ENCODE measurements at regions not wholly inside any gene's neighbourhood (a gene's known extent, or its start where the extent isn't known, plus 50 kb on each side); places are given as distances from the start of the nearest gene placed in this dataset.

GRCh38 chr2:129478902-129479517, 500.5 kb upstream of the RAB6C start:
- no peaks in the 10 kb centered on the region for H3K9me3 ChIP-seq
- no peaks in the 10 kb centered on the region for H3K36me3 ChIP-seq (replicated peaks in 1 of 2; ENCODE audit: control insufficient read depth in 1 of 2, insufficient read depth in 2 of 2, low read length in 1 of 2)
- WGBS (ENCODE audit: low lambda C conversion rate) = 4% methylated on average over 3 of the region's 3 CpGs
- H3K79me2 ChIP-seq (ENCODE audit: insufficient read depth) = no peaks in the 10 kb centered on the region
- H2AFZ ChIP-seq (ENCODE audit: low read depth) = no peak overlapping the region
- CTCF ChIA-PET = no interaction called here
- H3K4me3 ChIP-seq (ENCODE audit: low read depth in 2 of 2, low read length in 1 of 2) = no peak overlapping the region
- H3K4me2 ChIP-seq = no peak overlapping the region
- H3K4me1 ChIP-seq (ENCODE audit: control insufficient read depth in 1 of 2, insufficient read depth in 2 of 2, low read depth in 1 of 2, low read length in 1 of 2) = no peaks in the 10 kb centered on the region
- no peak for TF ChIP-seq FOXJ3 (CRISPR knock-in tag; IDR thresholded peaks at IDR 0.05)
- TF ChIP-seq EZH2phosphoT487 (IDR thresholded peaks at IDR 0.05; ENCODE audit: borderline replicate concordance, low read depth) = no peak
- no peak for TF ChIP-seq RCOR1 (IDR thresholded peaks at IDR 0.05; ENCODE audit: low read length)
- no peak for TF ChIP-seq SMC3 (IDR thresholded peaks at IDR 0.05; ENCODE audit: low read depth, low read length)
- no peak for TF ChIP-seq TCF12 (IDR thresholded peaks at IDR 0.05)
- no peak for TF ChIP-seq USF1 (IDR thresholded peaks at IDR 0.05; ENCODE audit: borderline replicate concordance, low read depth)
- TF ChIP-seq GATA2 (CRISPR knock-in tag; IDR thresholded peaks at IDR 0.05) = no peak
- no peak for TF ChIP-seq MAX (IDR thresholded peaks at IDR 0.05; ENCODE audit: low read depth)
- no peak for TF ChIP-seq PBX3 (IDR thresholded peaks at IDR 0.05)
- TF ChIP-seq FOXM1 (IDR thresholded peaks at IDR 0.05; ENCODE audit: low read depth) = no peak
- no peak for TF ChIP-seq TAF1 (IDR thresholded peaks at IDR 0.05; ENCODE audit: borderline replicate concordance, low read depth, low read length)
- TF ChIP-seq ELF1 (IDR thresholded peaks at IDR 0.05) = no peak
- no peak for TF ChIP-seq MEF2A (IDR thresholded peaks at IDR 0.05; ENCODE audit: borderline replicate concordance, low read depth)
- TF ChIP-seq CHD2 (IDR thresholded peaks at IDR 0.05; ENCODE audit: low read length, partially characterized antibody) = no peak
- POLR2A ChIA-PET = no interaction called here
- no peaks in the 10 kb centered on the region for H3K27me3 ChIP-seq (ENCODE audit: insufficient read depth)
- no peaks in the 10 kb centered on the region for H3K9me2 ChIP-seq
- H3K9ac ChIP-seq = no peak overlapping the region
- no peaks in the 10 kb centered on the region for H4K20me1 ChIP-seq (ENCODE audit: insufficient read depth)
- H3K27ac ChIP-seq (ENCODE audit: low read depth in 2 of 2, low read length in 1 of 2) = no peak overlapping the region
- DNase-seq = no peak
- no peaks in the 10 kb centered on the region for H3F3A ChIP-seq (replicated peaks; ENCODE audit: insufficient read depth)

- no peaks in the 10 kb centered on the region for H3K36me3 ChIP-seq (replicated peaks in 1 of 2; ENCODE audit: control insufficient read depth in 1 of 2, insufficient read depth in 2 of 2, low read length in 1 of 2)
- H3K9ac ChIP-seq = no peak overlapping the region
- H3K4me1 ChIP-seq (ENCODE audit: control insufficient read depth in 1 of 2, insufficient read depth in 2 of 2, low read depth in 1 of 2, low read length in 1 of 2) = no peaks in the 10 kb centered on the region
- no peaks in the 10 kb centered on the region for H3K9me2 ChIP-seq
- H2AFZ ChIP-seq (ENCODE audit: low read depth) = no peak overlapping the region
- no peak overlapping the region for H3K4me3 ChIP-seq (ENCODE audit: low read depth in 2 of 2, low read length in 1 of 2)
- H3K27me3 ChIP-seq (ENCODE audit: insufficient read depth) = no peaks in the 10 kb centered on the region
- no peaks in the 10 kb centered on the region for H3F3A ChIP-seq (replicated peaks; ENCODE audit: insufficient read depth)
- ChIA-PET POLR2A (no interaction called here), CTCF (interaction anchor here (0.7 kb wide), 1 partner anchor 1326 kb away, joined by 3 read pairs; no protein-coding TSS in a partner anchor)
- no peaks in the 10 kb centered on the region for H3K9me3 ChIP-seq
- no peak for TF ChIP-seq USF2 (IDR thresholded peaks at IDR 0.05; ENCODE audit: borderline replicate concordance, low read depth, low read length)
- TF ChIP-seq ELF1 (IDR thresholded peaks at IDR 0.05) = no peak
- no peak for TF ChIP-seq RAD21 (IDR thresholded peaks at IDR 0.05; ENCODE audit: low read length)
- no peak for TF ChIP-seq RXRA (IDR thresholded peaks at IDR 0.05; ENCODE audit: borderline replicate concordance, low read depth)
- TF ChIP-seq TCF12 (IDR thresholded peaks at IDR 0.05) = no peak
- TF ChIP-seq CTCF (IDR thresholded peaks at IDR 0.05) = no peak
- no peak for TF ChIP-seq FOXM1 (IDR thresholded peaks at IDR 0.05; ENCODE audit: low read depth)
- TF ChIP-seq JUND (IDR thresholded peaks at IDR 0.05) = no peak
- no peak for TF ChIP-seq PBX3 (IDR thresholded peaks at IDR 0.05)
- no peak for TF ChIP-seq NRF1 (IDR thresholded peaks at IDR 0.05; ENCODE audit: low read depth, low read length)
- TF ChIP-seq NFIC (IDR thresholded peaks at IDR 0.05; ENCODE audit: borderline replicate concordance) = no peak
- no peak for TF ChIP-seq MXI1 (IDR thresholded peaks at IDR 0.05; ENCODE audit: low read depth, low read length)
- TF ChIP-seq YY1 (IDR thresholded peaks at IDR 0.05; ENCODE audit: low read depth) = no peak
- no peak for TF ChIP-seq EP300 (IDR thresholded peaks at IDR 0.05; ENCODE audit: borderline replicate concordance in 1 of 2, low read depth in 1 of 2, low read length in 1 of 2)
- no peak overlapping the region for H3K4me2 ChIP-seq
- DNase-seq = no peak
- no peaks in the 10 kb centered on the region for H3K79me2 ChIP-seq (ENCODE audit: insufficient read depth)
- no peaks in the 10 kb centered on the region for H4K20me1 ChIP-seq (ENCODE audit: insufficient read depth)
- no peak overlapping the region for H3K27ac ChIP-seq (ENCODE audit: low read depth in 2 of 2, low read length in 1 of 2)
- 30% methylated on average over 7 of the region's 7 CpGs for WGBS (ENCODE audit: low lambda C conversion rate)
Observed at GRCh38 chr2:129479892-129480291, 499.6 kb upstream of the RAB6C start.

Data from SK-N-SH (cell line).